Heart left ventricle (tissue), 13 donors: ENCODE measurements at regions not wholly inside any gene's neighbourhood (a gene's known extent, or its start where the extent isn't known, plus 50 kb on each side); places are given as distances from the start of the nearest gene placed in this dataset.

Source experiments
- POLR2A ChIP-seq, 2 donors: fragments of 450-650 bp; IDR thresholded peaks; one replicate each; pipeline ENCODE4 v1.6.1; 2017; ENCODE audit warnings: antibody characterized with exemption in 2 of 2, mild to moderate bottlenecking in 2 of 2, moderate library complexity in 2 of 2
- TF ChIP-seq, protein P1 (sequence below), 12 donors: fragments of 200-600 bp; sonication (generic) in 4 of 12; IDR thresholded peaks; one replicate each; pipeline versions ENCODE4 v1.5.0 to v1.8.0; 2018 to 2022; ENCODE audit warnings: antibody characterized with exemption in 12 of 12, mild to moderate bottlenecking in 5 of 12
- donor health status: ischemic (EF 13 %, LVEDD 7.1; RV severe dilation, severe dysfunction).
- donor health status: DM: no; HTN: yes; CAD: no.
- donor health status: DM: no; HTN: no; CAD: no.
- donor health status: ischemic (EF 25% LVEDD 6.9; RV normal size, moderate dysfunction).
- donor health status: ischemic (EF 25% LVEDD 5.7; RV mildly dilated, moderate dysfunction).
- donor health status: ischemic (EF 35%, LVEDD 5.7; RV mildly dilated, moderate dysfunction).
- donor health status: nonischemic (EF 11% LVEDD 7.7; RV severe dilation, severe dysfunction).
- donor health status: DM: yes; HTN: yes; CAD: no.
- donor health status: PGD.
- donor health status: ischemic (EF 29% LVEDD 5.4; RV normal size, mild dysfunction).
- donor health status: nonischemic (EF 23%, LVEDD 6.1; RV moderate dilation, normal function).

- no peak for TF ChIP-seq POLR2A (IDR thresholded peaks at IDR 0.05)
- TF ChIP-seq, protein P1, sequence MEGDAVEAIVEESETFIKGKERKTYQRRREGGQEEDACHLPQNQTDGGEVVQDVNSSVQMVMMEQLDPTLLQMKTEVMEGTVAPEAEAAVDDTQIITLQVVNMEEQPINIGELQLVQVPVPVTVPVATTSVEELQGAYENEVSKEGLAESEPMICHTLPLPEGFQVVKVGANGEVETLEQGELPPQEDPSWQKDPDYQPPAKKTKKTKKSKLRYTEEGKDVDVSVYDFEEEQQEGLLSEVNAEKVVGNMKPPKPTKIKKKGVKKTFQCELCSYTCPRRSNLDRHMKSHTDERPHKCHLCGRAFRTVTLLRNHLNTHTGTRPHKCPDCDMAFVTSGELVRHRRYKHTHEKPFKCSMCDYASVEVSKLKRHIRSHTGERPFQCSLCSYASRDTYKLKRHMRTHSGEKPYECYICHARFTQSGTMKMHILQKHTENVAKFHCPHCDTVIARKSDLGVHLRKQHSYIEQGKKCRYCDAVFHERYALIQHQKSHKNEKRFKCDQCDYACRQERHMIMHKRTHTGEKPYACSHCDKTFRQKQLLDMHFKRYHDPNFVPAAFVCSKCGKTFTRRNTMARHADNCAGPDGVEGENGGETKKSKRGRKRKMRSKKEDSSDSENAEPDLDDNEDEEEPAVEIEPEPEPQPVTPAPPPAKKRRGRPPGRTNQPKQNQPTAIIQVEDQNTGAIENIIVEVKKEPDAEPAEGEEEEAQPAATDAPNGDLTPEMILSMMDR (IDR thresholded peaks at IDR 0.05), result no peak
Observed at GRCh38 chr10:64345856-64346255, 824.7 kb downstream of the REEP3 start.
